NCI-H1694 (cell line): ENCODE measurements at regions not wholly inside any gene's neighbourhood (a gene's known extent, or its start where the extent isn't known, plus 50 kb on each side); places are given as distances from the start of the nearest gene placed in this dataset.

Source experiments
- DNase-seq: peaks from one replicate; lab custom pipeline; 2025; lab: John Stamatoyannopoulos, UW

DNA sequence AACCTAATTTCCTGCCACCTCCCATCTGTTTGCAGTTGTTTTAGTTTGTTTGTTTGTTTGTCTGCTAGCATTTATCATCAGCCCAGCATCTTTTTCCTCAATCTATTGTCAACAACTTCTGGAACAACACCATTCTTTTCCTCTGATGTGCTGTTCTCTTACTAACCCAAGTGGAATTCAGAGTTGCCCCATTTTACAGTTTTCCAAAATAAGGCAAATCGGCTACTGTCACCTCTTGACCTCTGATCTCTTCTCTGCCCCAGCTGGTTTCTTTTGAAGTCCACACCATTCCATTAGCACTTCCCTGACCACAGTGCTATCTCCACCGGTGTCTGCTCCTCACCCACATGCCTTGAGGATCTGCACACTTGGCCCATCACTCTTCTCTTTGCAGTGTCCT is 102.4 kb downstream of the EFNB2 start:
- no peak for DNase-seq

DNA sequence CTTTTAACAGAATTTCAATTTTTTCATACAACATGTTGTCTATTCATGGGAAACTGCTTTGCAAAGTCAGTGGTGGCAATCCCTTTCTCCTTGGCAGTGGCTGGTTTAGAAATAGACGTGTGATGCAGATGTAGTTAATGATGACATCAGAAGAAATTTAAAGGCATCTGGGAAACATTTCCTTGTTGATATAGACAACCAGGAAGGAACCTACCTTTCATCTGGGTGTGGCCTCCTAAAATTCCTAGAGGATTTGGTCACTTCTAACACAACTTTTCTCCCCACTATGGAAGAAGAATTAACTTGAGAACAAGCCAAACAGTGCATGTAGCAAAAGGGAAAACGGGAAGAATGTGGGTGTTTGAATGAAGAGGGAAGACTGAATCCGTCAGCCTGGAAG is 102.8 kb downstream of the EFNB2 start:
- DNase-seq: no peak

DNA sequence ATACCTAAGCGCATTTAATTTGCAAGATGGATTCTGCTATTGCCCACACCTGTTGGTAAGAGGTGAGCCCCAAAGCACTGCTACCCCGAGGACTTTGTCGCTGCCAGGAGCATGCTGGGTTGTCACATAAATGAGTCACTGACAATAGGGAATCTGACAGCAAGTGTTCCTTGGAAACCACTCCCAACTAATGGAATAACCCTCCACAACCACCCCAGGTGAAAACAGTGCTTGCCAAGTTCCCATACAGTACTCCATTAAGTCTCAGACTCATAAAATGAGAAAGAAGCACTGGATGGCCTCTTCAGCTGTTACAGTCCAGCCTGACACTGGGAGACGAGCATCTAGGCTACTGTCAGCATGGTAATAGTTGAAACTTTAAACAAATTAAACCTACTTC is 108.6 kb downstream of the EFNB2 start:
- DNase-seq: no peak

DNA sequence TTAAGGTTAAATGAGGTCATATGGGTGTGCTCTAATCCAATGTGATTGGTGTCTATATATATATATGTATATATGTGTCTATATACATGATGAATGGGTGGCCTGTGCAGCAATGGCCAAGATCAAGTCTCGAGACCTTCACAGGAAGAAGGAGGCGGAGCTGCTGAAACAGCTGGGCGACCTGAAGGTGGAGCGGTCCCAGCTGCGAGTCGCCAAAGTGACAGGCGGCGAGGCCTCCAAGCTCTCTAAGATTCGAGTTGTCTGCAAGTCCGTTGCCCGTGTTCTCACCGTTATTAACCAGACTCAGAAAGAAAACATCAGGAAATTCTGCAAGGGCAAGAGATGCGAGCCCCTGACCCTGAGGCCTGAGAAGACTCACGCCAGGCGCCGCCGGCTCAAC is 109.8 kb downstream of the EFNB2 start:
- no peak for DNase-seq

DNA sequence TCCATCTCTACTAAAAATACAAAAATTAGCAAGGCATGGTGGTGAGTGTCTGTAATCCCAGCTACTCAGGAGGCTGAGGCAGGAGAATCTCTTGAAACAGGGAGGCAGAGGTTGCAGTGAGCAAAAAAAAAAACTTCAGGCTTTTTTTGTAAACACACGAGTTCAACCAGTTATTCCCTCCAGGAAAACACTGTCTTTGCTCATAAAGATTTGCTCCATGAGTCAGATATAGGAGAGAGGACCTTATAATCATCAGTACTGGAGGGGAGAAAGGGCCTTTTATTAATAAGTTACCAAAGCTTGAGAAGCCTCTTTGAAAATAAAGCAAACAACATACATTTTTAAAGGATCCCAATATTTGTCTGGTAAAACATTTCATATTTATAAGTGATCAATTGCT is 110.7 kb downstream of the EFNB2 start:
- DNase-seq: no peak

DNA sequence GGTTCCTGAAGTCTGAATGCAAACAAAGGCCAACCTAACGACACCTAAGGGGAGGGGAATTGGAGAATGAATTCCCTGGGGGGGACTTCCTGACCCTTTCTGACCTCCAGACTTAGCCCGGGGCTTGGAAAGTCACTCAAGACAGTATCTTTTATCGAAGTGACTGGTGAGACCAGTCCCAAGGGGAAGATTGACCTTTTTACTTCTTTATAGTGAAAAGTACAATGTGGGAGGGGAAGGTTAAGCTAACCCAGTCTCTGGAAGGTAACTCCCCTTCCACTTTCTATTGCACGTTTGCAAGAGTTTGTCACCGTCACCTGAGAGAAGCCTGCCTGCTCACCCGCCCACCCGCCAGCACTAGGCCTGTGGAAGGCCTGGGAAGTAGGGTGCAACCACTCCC is 111.9 kb downstream of the EFNB2 start:
- no peak for DNase-seq

DNA sequence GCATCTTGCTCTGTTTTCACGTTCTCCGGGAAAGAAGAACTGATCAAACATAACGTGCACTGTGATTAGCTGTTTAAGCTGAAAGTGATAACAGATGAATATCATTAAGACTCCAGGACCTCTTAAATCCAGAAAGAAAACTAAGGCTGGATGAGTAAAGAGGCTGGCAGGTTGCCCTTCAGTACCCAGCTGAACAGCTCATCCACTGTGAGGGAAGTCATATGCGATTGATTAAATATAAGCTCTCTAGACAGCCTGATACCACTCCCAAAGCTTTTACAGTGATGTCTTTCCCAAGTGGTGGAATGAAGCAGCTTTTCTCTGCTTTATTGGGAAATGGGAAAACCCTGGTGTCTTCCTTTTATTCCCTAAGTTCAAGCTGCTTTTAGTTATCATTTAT is 116.9 kb downstream of the EFNB2 start:
- no peak for DNase-seq

DNA sequence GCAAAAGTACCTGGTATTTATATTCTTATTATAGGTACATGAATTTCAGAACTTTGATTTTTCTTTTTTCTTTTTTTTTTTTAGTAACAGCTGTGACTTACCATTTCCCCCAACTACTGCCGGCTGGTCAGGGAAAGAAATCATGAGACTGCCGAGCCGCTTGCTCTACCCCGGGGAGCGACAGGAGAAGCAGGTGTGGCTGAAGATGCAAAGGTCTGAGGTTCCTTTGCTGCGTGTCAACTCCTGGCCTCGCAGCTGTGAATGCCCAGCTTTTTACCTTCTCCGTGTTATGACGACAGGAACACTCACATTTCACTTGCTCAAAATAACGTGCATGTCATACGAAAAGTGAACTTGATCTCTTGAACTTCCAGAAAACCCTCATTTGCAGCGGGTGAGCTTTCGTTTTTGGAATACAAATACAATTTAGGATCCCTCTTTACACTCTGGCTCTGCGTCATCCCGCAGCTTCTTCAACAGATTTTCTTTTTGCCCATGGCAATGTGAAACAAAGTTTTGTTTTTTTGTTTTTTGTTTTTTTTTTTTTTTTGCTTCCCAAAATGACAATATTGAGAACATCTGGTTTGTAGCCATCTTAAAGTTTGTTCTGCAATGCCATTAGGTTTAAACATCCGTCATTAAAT is 117.9 kb downstream of the EFNB2 start:
- DNase-seq: no peak

DNA sequence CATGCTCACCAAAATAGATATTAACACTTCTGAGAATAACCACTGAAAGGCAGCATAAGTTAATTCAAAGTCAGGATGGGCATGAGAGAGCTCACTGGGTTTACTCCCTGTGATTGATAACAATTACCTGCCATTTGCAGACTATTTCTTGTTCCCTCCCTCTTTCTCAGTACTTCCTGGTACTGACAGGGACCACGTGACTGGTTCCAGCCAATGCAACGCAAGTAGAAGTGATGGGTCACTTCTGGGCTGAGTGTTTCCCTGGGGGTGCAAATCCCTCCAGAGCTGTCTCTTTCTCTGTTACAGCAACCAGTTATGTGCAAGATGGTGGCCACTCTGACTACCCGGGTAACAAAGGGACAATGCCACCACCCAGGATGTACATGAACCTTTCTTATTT is 118.8 kb downstream of the EFNB2 start:
- no peak for DNase-seq

DNA sequence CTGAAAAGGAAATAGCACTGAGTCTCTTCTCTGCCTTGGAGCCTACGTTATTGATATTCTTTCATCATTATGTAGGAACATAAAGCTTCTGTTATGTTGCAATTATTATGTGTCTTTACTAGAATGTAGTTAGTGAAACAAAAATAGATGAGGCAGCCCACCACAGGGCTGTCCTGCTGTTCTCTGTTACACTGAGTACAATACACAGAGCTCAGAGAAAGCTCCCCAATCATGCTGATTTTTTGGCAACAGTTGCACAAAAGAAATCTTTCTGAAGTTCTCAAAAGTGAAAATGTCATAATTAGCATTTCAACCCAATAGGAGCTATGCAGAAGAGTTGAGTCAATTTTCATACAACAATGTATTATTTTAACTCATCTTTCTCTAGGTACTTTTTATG is 119.5 kb downstream of the EFNB2 start:
- no peak for DNase-seq

DNA sequence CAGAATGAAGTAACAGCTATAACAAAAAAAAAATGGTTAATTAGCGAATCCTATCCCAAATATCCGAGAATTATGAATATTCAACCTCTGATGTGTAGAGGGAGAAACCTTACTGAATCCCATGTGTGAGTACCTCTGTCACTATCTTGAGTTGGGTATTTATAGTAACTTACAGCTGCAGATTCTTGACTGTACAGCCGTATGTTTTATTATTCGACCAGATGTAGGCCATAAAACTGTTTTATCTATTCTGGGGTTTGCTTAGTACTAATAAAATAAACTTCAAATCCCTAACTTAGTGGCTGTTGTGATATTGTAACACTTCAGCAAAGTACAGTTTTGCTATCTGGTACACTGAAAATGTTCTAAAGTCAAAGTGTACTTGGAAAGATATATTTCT is 120.0 kb downstream of the EFNB2 start:
- DNase-seq: no peak

DNA sequence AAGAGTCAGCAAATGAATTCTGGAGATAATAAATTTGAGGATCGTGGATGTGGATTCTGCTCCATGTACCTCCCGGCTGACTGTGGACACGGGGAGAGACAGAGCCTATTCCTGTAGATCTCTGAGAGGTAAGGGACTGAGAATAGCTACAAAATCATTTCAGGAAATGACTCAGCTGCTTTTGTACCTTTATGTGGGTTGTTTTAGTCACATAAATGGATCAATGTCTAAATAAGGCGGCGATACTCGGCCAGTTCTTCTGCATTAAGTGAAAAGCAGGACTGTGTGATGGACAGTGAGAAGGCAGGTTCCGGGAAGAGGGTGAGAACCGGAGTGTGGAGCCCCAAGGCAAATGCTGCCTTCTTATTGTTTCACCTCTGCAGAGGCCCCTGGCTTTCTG is 128.1 kb downstream of the EFNB2 start:
- no peak for DNase-seq

DNA sequence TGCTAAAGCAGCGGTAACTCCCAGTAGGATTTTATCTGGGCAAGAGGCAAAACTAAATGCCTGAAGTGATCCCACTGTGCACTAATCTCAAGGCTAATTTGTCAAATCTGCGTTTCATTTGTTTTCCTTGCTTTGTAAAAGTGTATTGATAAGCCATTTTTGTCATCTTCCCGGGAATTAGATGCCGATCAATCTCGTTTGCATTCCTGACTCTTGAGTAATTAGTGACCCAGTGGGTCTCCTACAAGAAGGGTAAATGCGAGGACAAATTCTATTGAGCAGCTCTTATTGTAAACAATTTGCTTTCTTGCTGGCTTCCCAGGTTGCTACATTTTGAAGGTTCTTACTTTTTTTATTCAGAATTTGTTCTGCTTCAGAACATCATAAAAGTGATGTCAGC is 129.7 kb downstream of the EFNB2 start:
- DNase-seq: no peak

DNA sequence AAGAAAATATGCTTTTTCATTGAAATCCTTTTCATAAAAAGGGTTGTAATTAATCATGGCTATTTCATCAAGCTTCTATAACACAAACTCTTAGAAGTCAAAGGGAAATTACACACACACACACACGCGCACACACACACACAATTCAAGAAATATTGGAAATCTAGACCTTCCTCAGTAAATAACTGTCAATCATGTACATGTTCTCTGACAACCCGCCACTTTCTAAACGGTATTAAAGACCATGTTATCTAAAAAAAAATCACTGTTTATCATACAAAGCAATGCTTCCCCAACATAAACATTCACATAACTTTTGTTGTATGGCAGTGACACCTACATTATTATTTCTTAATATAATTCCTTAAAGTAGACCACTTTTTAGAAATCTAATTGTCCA is 132.2 kb downstream of the EFNB2 start:
- no peak for DNase-seq

DNA sequence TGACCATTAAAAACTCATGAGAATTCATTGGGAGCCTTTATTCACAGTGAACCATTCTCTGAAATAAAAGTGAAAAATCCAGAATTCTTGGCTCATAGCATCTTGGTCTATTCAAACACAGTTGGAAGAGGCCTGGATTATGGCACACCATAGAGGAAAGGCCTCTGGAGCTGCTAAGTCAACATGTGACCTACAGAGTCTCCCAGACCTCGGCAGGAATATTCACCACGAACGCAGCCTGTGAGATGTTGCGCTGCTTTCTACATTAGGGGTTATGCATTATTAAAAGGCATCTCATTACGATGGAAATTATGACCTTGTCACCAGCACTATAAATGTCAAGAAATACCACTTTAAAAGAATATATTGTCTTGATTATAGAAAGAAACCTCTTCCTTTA is 132.6 kb downstream of the EFNB2 start:
- DNase-seq: no peak

DNA sequence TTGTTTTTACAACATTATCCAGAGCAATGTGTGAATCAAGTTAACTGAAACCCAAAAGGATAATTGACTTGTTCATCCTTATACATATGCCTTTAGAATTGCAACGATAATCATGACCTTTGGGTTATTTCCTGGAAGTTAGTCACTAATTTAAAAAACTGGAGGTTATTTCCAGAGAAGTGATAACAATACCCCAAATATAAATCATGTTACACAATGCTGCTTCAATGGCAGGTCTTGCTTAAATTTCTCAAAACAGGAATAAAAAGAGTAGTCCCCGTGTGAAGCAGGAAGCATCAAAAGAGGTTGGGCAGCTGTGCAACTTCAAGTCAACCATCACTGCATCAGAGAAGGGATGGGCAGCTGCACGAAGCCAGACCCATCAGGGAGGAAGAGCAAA is 134.4 kb downstream of the EFNB2 start:
- DNase-seq: no peak

DNA sequence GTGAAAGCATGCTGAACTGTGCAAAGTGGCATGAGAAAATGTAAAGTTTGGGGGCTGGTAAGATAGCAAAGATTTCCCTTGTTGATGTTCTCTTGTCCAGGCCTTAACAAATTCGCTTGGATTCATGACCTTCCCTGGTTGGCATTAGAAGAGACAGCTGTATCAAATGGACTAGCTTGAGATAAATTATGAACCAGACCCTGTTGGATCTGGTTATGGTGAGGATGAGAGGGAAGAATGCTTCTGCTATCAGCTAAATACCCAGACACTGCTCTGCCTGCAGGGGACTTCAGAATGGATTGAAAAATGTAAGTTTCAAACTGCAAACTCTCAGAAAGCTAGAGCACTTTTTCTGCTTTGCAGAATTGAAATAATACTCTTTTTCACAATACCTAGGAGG is 135.2 kb downstream of the EFNB2 start:
- DNase-seq: no peak

DNA sequence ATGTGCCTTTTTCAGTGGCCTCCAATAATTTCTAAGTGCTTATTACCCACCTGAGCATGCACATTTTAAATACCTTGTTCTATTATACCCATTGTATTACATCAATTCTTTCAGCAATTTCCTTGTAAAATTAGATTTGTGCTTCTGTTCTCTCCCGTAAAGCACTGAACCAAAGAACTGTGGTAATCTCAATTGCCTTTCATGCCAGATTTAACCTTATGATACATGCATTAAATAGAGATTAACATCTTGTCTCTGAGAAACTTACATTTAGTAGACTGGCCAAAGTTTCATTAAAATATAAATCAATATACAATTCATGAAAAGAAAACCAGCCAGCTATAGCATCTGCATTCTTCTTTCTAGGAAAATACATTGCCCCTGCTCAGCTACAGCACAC is 137.2 kb downstream of the EFNB2 start:
- no peak for DNase-seq

DNA sequence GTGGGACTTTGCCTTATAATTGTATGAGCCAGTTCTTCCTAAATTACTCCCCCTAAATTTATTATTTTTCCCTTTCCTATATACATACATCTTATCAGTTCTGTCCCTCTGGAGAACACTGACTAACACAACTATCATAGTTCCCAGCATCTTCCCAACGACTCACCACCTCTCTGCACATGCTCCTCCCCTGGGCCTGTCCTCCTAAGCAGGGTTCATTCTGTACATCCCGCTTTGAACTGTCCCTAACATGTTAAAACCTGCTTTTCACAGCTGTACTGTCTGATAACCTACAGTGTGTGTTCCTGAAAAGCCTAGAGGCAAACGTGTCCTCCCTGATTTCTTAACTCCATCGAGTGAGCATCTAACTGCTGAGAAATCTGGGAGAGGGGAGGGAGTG is 141.7 kb downstream of the EFNB2 start:
- DNase-seq: no peak

DNA sequence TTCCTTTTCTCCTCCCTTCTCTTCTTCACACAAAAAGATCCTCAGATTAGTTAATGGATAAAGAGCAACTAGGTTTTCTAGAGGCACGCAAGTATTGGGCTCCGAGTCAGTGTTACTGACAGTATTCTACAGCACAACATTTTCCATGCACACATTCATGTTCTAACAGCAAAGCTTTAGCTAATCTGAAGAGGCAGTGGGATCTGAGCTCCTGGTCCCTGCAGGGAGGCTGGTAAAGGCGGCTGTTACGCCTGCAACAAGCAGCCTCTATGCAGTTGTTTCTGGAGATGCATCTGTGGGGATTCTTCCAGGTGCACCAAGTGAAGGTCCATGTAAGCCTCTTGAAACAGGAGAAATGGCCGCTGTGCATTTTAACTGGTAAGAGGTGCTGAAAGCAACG is 143.8 kb downstream of the EFNB2 start:
- no peak for DNase-seq

DNA sequence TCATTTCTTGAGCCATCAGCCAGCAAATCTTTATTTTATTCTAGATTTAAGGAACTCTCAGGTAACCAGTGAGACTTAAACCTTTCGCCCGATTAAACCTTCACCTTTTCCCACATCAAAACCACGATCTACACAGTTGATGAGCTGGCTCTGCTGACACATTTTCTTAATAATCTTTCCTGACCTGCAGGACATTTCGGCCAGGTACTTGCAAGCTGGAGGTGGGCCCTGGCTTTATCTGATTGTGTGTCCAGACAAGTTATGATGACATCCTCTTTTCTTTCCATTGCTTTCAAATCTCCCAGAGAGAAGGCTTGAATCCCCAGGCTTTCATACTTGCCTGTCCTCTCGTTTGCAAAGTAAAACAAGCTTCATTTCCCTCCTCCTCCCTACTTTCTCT is 144.2 kb downstream of the EFNB2 start:
- no peak for DNase-seq

DNA sequence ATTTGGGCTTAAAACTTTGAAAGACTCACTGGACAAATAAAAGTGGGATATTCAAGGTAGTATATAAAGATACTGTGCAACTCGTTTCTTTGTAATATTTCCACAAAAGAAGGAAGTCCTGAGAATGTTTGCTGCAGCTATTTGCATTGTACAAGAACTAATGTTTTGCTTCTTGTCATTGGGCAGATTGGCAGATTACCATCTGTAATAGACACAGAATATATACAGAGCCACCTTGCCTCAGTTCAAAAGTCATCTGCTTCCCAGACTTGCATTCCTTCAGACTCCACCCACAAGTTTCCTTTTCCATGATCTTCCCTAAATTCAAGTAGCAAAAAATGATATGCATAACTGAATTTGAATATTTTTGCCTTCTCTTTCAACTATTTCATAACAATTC is 145.1 kb downstream of the EFNB2 start:
- DNase-seq: no peak

DNA sequence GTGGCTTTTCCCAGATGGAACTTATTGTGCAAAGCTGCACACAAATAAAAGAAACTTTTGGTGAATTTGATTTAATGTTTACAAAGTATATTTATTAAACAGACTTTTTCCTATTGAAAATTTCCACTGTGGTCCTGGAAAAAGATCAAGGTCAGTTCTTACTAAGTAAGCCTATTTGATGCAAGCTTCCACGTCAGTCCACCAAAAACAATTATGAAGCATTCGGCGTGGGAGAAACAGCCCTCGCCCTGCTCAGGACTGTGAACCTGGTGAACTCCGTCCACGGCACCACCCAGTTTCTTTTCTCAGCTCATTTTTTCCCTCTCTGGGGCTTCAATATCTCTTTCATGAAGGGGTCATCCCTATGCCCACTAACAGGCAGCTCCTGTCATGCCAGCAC is 149.8 kb downstream of the EFNB2 start:
- DNase-seq: no peak

DNA sequence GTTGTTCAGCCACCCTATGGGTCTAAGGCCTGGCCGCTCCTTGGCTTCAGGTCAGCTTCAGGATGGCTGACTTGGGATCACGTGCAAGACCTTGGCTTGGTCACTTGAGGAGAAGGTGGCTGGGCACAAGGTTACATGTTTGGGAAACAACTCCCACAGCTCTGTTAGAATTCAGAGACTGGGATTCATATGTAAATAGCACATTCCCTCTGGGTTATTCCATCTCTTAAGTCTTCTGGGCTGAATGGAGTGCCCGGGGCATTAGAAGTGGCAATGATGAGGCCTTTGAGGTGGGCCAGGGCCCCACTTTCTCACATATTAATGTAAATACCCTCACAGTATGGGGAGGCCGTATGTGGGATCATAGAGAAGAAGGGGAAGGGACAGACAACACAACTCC is 150.9 kb downstream of the EFNB2 start:
- DNase-seq: no peak

DNA sequence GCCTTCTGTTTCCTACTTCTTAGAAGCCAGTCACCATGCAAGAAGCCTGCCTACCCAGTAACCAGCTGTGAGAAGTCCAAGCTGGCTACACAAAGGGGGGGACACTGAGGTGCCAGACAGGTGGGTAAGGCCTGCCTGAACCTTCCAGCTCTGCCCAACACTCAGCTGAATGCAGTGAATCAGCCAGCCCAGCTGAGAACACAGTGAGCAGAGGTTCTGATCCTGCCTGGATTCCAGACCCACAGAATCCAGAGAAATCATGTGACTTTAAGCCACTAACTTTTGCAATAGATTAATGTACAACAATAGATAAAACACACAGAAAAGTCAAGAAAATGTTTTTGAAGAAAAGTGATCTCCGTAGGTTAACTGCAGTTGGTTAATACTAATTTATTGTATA is 151.7 kb downstream of the EFNB2 start:
- DNase-seq: no peak
